HepG2 (cell line): ENCODE measurements at regions not wholly inside any gene's neighbourhood (a gene's known extent, or its start where the extent isn't known, plus 50 kb on each side); places are given as distances from the start of the nearest gene placed in this dataset.

ENCODE experiments used
- ATAC-seq: fragments of 200-7000 bp; cut with Tn5 transposase; 3 replicates; pipeline ENCODE4 v1.9.1; 2020; ENCODE audit warnings: mild to moderate bottlenecking, moderate library complexity
- BruUV-seq: library from RNA; stranded (reverse); fragments of 400-500 nt; replicated peaks from 2 replicates; lab custom pipeline; 2021; lab: Mats Ljungman, UMichigan
- CTCF ChIA-PET: fragments of 300-600 bp; formaldehyde crosslinking; extraction: SDS; loops from one replicate; lab custom pipeline; 2021; ENCODE audit warnings: low total read pairs, inconsistent platforms, low intra/inter-chr PET ratio; lab: Yijun Ruan, JAX
- POLR2A ChIA-PET: fragments of 350-600 bp; sonication (Branson Sonifier 250); formaldehyde crosslinking; loops from one replicate; lab custom pipeline; 2020; ENCODE audit warnings: antibody characterized with exemption, inconsistent platforms; lab: Yijun Ruan, JAX
- DNase-seq: peaks from one replicate; pipeline ENCODE4 v3.0.0-alpha.2; 2015; ENCODE audit warnings: low spot score
- FAIRE-seq: peaks from 3 replicates; lab custom pipeline; 2011; peaks lifted over from hg19 to GRCh38; lab: Jason Lieb, UNC
- H2AFZ ChIP-seq: one replicate; pipeline ENCODE4 v1.6.1; 2011; ENCODE audit warnings: low read length, inconsistent platforms
- H3K27ac ChIP-seq: fragments of 300-600 bp; 3 replicates; pipeline ENCODE4 v1.8.0; 2011; ENCODE audit warnings: mixed run types, mild to moderate bottlenecking, mixed read lengths, low read length, inconsistent platforms; ENCODE audit not compliant: insufficient read depth; ENCODE audit errors: extremely low read length
- H3K27me3 ChIP-seq, 2 experiments: fragments of 200-600 bp in 1 of 2; 2 replicates in 1 of 2; 3 replicates in 1 of 2; pipeline versions ENCODE4 v1.6.0 to v1.8.0; 2011; ENCODE audit warnings: low read length in 2 of 2, mild to moderate bottlenecking in 2 of 2, moderate library complexity in 2 of 2, inconsistent platforms in 1 of 2; ENCODE audit not compliant: insufficient read depth in 2 of 2, control insufficient read depth in 1 of 2
- H3K36me3 ChIP-seq, 2 experiments: fragments of 200-600 bp in 1 of 2; replicated peaks in 1 of 2; 2 replicates in 1 of 2; 3 replicates in 1 of 2; pipeline versions ENCODE4 v1.5.1 to v1.8.0; 2011; ENCODE audit warnings: low read length in 2 of 2, inconsistent platforms in 1 of 2; ENCODE audit not compliant: insufficient read depth in 2 of 2, control insufficient read depth in 1 of 2
- H3K4me1 ChIP-seq: 2 replicates; pipeline ENCODE4 v1.5.1; 2012; ENCODE audit warnings: low read length, inconsistent platforms; ENCODE audit not compliant: insufficient read depth
- H3K4me2 ChIP-seq: 2 replicates; pipeline ENCODE4 v1.6.0; 2011; ENCODE audit warnings: low read depth, low read length, inconsistent platforms
- H3K4me3 ChIP-seq, 3 experiments: fragments of 200-600 bp in 1 of 3; sonication (generic), shearing (Covaris generic) in 1 of 3; replicated peaks in 1 of 3; 2 replicates each; pipeline ENCODE4 v1.5.1; 2011 to 2016; ENCODE audit warnings: low read length in 3 of 3, inconsistent platforms in 2 of 3, low read depth in 2 of 3, mild to moderate bottlenecking in 2 of 3, control low read depth in 1 of 3, mixed read lengths in 1 of 3; ENCODE audit not compliant: insufficient read depth in 1 of 3
- H3K79me2 ChIP-seq: one replicate; pipeline ENCODE4 v1.6.1; 2011; ENCODE audit warnings: low read length, inconsistent platforms; ENCODE audit not compliant: insufficient read depth
- H3K9ac ChIP-seq: 2 replicates; pipeline ENCODE4 v1.6.0; 2011; ENCODE audit warnings: mild to moderate bottlenecking, low read depth, low read length, inconsistent platforms; ENCODE audit not compliant: insufficient read depth
- H3K9me3 ChIP-seq: 2 replicates; pipeline ENCODE4 v1.5.1; 2012; ENCODE audit warnings: mild to moderate bottlenecking, low read length
- H4K20me1 ChIP-seq: 2 replicates; pipeline ENCODE4 v1.6.0; 2011; ENCODE audit warnings: inconsistent platforms, mild to moderate bottlenecking, low read length, moderate library complexity; ENCODE audit not compliant: insufficient read depth
- KDM5B ChIP-seq: sonication (generic); formaldehyde crosslinking; IDR thresholded peaks from 2 replicates; pipeline ENCODE4 v1.4.0; 2020; ENCODE audit warnings: missing genetic modification reagents, mild to moderate bottlenecking, borderline replicate concordance
- KLF16 ChIP-seq, 2 experiments: sonication (generic) in 1 of 2; formaldehyde crosslinking in 1 of 2; IDR thresholded peaks; 2 replicates each; pipeline versions ENCODE4 v1.6.1 to v1.8.0; 2016 to 2023; ENCODE audit warnings: missing genetic modification reagents in 2 of 2, missing compliant biosample characterization in 1 of 2
- LCORL ChIP-seq, 2 experiments: fragments of 450-650 bp in 1 of 2; sonication (generic) in 1 of 2; formaldehyde crosslinking in 1 of 2; IDR thresholded peaks; 2 replicates each; pipeline versions ENCODE4 v1.5.0 to v1.6.1; 2017 to 2020; ENCODE audit warnings: antibody characterized with exemption in 1 of 2, missing genetic modification reagents in 1 of 2
- REPIN1 ChIP-seq: sonication (generic); formaldehyde crosslinking; IDR thresholded peaks from 2 replicates; pipeline ENCODE4 v1.8.0; 2022; ENCODE audit warnings: missing genetic modification reagents, low read depth, mild to moderate bottlenecking, borderline replicate concordance
- YEATS4 ChIP-seq: sonication (generic); formaldehyde crosslinking; IDR thresholded peaks from 2 replicates; pipeline ENCODE4 v1.4.0; 2020; ENCODE audit warnings: missing genetic modification reagents, borderline replicate concordance
- ZFP1 ChIP-seq: IDR thresholded peaks from 2 replicates; pipeline ENCODE4 v1.6.1; 2016
- ZNF180 ChIP-seq: sonication (generic); formaldehyde crosslinking; IDR thresholded peaks from 2 replicates; pipeline ENCODE4 v1.4.0; 2020; ENCODE audit warnings: low read depth, missing genetic modification reagents, borderline replicate concordance
- ZNF253 ChIP-seq: sonication (generic); formaldehyde crosslinking; IDR thresholded peaks from 2 replicates; pipeline ENCODE4 v1.8.0; 2022; ENCODE audit warnings: mild to moderate bottlenecking, missing genetic modification reagents, borderline replicate concordance
- ZNF44 ChIP-seq: sonication (generic); formaldehyde crosslinking; IDR thresholded peaks from 2 replicates; pipeline ENCODE4 v1.5.1; 2020; ENCODE audit warnings: mild to moderate bottlenecking, missing genetic modification reagents
- ZNF484 ChIP-seq: sonication (generic); formaldehyde crosslinking; IDR thresholded peaks from 2 replicates; pipeline ENCODE4 v1.5.1; 2020; ENCODE audit warnings: mild to moderate bottlenecking, low read depth, missing genetic modification reagents, borderline replicate concordance
- ZNF501 ChIP-seq: sonication (generic); formaldehyde crosslinking; IDR thresholded peaks from 2 replicates; pipeline ENCODE4 v1.5.1; 2020; ENCODE audit warnings: mild to moderate bottlenecking, moderate library complexity, missing genetic modification reagents
- WGBS: methylation state at CpG from one replicate; pipeline ENCODE4 v1.1.6; 2017; ENCODE audit warnings: low lambda C conversion rate; 5-methylcytosine and 5-hydroxymethylcytosine counted together
- in situ Hi-C: cut with HindIII; loops from 2 replicates; pipeline ENCODE4 v1.10.0; 2017; ENCODE audit warnings: low pct_unique_long_range_greater_than_20kb; ENCODE audit not compliant: extremely low pct_ligation_motif_present
- intact Hi-C: fragments of 100-400 bp; cut with micrococcal nuclease; formaldehyde crosslinking; loops from one replicate; pipeline ENCODE4 v1.10.0; 2022; ENCODE audit not compliant: unreplicated experiment
- TF ChIP-seq, protein P1 (sequence below): sonication (generic); formaldehyde crosslinking; IDR thresholded peaks from 2 replicates; pipeline ENCODE4 v1.4.0; 2020; ENCODE audit warnings: missing genetic modification reagents
- TF ChIP-seq, protein P2 (sequence below): sonication (generic); formaldehyde crosslinking; IDR thresholded peaks from 2 replicates; pipeline ENCODE4 v1.8.1; 2023; ENCODE audit warnings: mild to moderate bottlenecking, moderate library complexity, missing genetic modification reagents
- TF ChIP-seq, protein P3 (sequence below): sonication (generic); formaldehyde crosslinking; IDR thresholded peaks from 2 replicates; pipeline ENCODE4 v1.4.0; 2020; ENCODE audit warnings: missing genetic modification reagents

DNA sequence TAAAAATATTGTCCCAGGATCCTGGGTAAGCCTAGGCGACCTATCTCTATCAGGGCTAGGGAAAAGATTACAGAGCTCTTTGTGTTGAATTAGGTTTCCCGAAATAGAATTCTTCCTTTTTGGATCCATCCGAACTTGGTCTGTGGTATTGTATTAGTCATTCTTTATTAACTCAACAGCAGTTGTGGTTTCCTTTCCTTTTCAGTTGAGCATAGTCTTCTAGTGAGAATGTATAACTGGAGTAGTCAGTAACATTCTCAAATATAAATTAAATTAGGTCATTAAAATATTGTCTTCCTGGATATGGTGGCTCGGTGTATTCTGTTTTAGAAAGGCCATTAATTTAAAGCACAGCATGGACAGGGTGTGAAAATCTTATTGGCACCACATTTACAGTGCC lies 520.4 kb downstream of the NLGN4X start:
- Histone ChIP-seq H3K9me3 (peaks cover 25% of the 10 kb centered on the region; the same call in 1 of the 2 replicates), H3K9ac (no peak overlapping the region), H3K4me1 (no peaks in the 10 kb centered on the region), H3K4me2 (no peak overlapping the region), H3K79me2 (no peaks in the 10 kb centered on the region), H4K20me1 (no peaks in the 10 kb centered on the region), H2AFZ (no peak overlapping the region), H3K27ac (no peak overlapping the region), H3K27me3 (no peaks in the 10 kb centered on the region), H3K4me3 (no peak overlapping the region), H3K36me3 (no peaks in the 10 kb centered on the region)
- ChIA-PET CTCF (no interaction called here), POLR2A (no interaction called here)
- BruUV-seq, result no TSS peak
- 9% methylated on average over 4 of the region's 4 CpGs for WGBS
- no peak for TF ChIP-seq LCORL (IDR thresholded peaks at IDR 0.05)
- no peak for TF ChIP-seq LCORL (CRISPR knock-in tag; IDR thresholded peaks at IDR 0.05)
- TF ChIP-seq, protein P1, sequence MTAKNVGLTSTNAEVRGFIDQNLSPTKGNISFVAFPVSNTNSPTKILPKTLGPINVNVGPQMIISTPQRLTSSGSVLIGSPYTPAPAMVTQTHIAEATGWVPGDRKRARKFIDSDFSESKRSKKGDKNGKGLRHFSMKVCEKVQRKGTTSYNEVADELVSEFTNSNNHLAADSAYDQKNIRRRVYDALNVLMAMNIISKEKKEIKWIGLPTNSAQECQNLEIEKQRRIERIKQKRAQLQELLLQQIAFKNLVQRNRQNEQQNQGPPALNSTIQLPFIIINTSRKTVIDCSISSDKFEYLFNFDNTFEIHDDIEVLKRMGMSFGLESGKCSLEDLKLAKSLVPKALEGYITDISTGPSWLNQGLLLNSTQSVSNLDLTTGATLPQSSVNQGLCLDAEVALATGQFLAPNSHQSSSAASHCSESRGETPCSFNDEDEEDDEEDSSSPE (CRISPR knock-in tag), result no peak
- TF ChIP-seq, protein P2, sequence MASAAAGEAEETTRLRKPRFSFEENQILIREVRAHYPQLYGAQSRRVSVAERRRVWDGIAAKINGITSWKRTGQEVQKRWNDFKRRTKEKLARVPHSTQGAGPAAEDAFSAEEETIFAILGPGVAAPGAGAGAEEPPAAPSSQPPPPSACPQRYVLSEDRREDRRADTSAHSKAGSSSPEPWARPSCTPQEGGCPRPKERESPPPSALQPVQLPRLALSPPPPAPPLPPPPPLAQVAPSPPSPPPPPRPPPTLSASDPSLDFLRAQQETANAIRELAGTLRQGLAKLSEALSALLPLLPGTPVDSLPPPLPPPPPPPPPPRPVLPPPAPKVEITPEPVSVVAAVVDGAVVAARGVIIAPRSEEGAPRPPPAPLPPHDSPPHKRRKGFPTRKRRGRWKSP (CRISPR knock-in tag), result no peak
- TF ChIP-seq ZFP1 (CRISPR knock-in tag), result no peak
- DNase-seq (no peak), FAIRE-seq (no peak), ATAC-seq (no peak)
- in situ Hi-C loops, result no loop called here
- intact Hi-C loops, result no loop called here

DNA sequence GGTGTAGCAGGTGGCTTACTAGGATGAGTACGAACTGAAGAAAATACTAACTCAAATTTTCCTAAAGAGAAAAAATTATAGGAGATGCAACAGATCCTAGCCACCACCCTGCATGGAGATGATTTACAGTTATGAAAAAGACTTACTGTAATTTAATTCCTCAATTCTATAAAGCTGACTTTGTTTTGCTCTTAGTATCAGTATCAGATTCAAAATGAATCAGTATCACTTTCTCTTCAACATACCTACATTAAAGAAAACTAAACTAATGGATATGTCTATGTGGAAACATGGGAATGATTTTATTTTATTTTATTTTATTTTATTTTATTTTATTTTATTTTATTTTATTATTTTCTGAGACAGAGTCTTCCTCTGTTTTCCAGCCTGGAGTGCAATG lies 525.8 kb downstream of the NLGN4X start:
- Histone ChIP-seq H3K4me3 (no peak overlapping the region), H3K4me2 (no peak overlapping the region), H3K9ac (no peak overlapping the region), H3K4me1 (no peaks in the 10 kb centered on the region), H3K36me3 (no peaks in the 10 kb centered on the region), H3K9me3 (peaks cover 34% of the 10 kb centered on the region; the same call in 1 of the 2 replicates), H3K27ac (no peak overlapping the region), H3K79me2 (no peaks in the 10 kb centered on the region), H2AFZ (no peak overlapping the region), H4K20me1 (no peaks in the 10 kb centered on the region), H3K27me3 (no peaks in the 10 kb centered on the region)
- CTCF ChIA-PET, result no interaction called here
- TF ChIP-seq, protein P3, sequence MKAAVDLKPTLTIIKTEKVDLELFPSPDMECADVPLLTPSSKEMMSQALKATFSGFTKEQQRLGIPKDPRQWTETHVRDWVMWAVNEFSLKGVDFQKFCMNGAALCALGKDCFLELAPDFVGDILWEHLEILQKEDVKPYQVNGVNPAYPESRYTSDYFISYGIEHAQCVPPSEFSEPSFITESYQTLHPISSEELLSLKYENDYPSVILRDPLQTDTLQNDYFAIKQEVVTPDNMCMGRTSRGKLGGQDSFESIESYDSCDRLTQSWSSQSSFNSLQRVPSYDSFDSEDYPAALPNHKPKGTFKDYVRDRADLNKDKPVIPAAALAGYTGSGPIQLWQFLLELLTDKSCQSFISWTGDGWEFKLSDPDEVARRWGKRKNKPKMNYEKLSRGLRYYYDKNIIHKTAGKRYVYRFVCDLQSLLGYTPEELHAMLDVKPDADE, result no peak
- no peak for TF ChIP-seq ZNF180 (CRISPR knock-in tag)
- TF ChIP-seq KLF16 (CRISPR knock-in tag; IDR thresholded peaks at IDR 0.05), result no peak
- TF ChIP-seq ZNF253 (CRISPR knock-in tag), result no peak
- no peak for TF ChIP-seq REPIN1 (CRISPR knock-in tag)
- TF ChIP-seq ZNF44 (CRISPR knock-in tag), result no peak
- TF ChIP-seq ZNF501 (CRISPR knock-in tag), result no peak
- no peak for TF ChIP-seq YEATS4 (CRISPR knock-in tag)
- no peak for TF ChIP-seq ZNF484
- TF ChIP-seq KDM5B (CRISPR knock-in tag), result no peak
- no peak for DNase-seq
- BruUV-seq, result no TSS peak
- intact Hi-C loops, result no loop called here
- POLR2A ChIA-PET, result no interaction called here
- WGBS, result 0% methylated on average over 1 of the region's 1 CpG
- ATAC-seq, result no peak
- FAIRE-seq, result no peak
- in situ Hi-C loops, result no loop called here
